IMR-90 (cell line): ENCODE measurements at regions not wholly inside any gene's neighbourhood (a gene's known extent, or its start where the extent isn't known, plus 50 kb on each side); places are given as distances from the start of the nearest gene placed in this dataset.

Source experiments
- ATAC-seq: fragments of 200-7000 bp; cut with Tn5 transposase; 2 replicates; pipeline ENCODE4 v1.9.1; 2020; ENCODE audit warnings: low read depth, mild to moderate bottlenecking, moderate library complexity
- BruUV-seq: library from RNA; stranded (reverse); fragments of 400-500 nt; replicated peaks from 2 replicates; lab custom pipeline; 2021; lab: Mats Ljungman, UMichigan
- CTCF ChIA-PET: fragments of 300-600 bp; formaldehyde crosslinking; extraction: SDS; loops from one replicate; lab custom pipeline; 2021; ENCODE audit warnings: antibody characterized with exemption; lab: Yijun Ruan, JAX
- POLR2A ChIA-PET: fragments of 300-600 bp; sonication (Branson Sonifier 250); formaldehyde crosslinking; loops from one replicate; lab custom pipeline; 2022; ENCODE audit warnings: antibody characterized with exemption; ENCODE audit not compliant: unreplicated experiment; lab: Charles Lee
- DNase-seq: peaks from one replicate; pipeline ENCODE4 v3.0.0; 2013
- H2AFZ ChIP-seq: replicated peaks from 2 replicates; pipeline ENCODE3; 2013; ENCODE audit warnings: low read length, mild to moderate bottlenecking; ENCODE audit not compliant: poor library complexity
- H2AK5ac ChIP-seq: 2 replicates; pipeline ENCODE4 v1.6.1; 2013; ENCODE audit warnings: low read depth, low read length, inconsistent platforms
- H2AK9ac ChIP-seq: replicated peaks from 2 replicates; pipeline ENCODE3; 2013; ENCODE audit warnings: mild to moderate bottlenecking, low read depth, low read length, moderate library complexity; ENCODE audit not compliant: poor library complexity
- H2BK120ac ChIP-seq: 2 replicates; pipeline ENCODE4 v1.6.1; 2013; ENCODE audit warnings: low read depth, low read length, inconsistent platforms
- H2BK15ac ChIP-seq: 3 replicates; pipeline ENCODE4 v1.6.1; 2013; ENCODE audit warnings: low read depth, low read length, inconsistent platforms
- H2BK20ac ChIP-seq: 2 replicates; pipeline ENCODE4 v1.6.1; 2013; ENCODE audit warnings: low read depth, mild to moderate bottlenecking, inconsistent platforms, low read length, moderate library complexity
- H2BK5ac ChIP-seq: 2 replicates; pipeline ENCODE4 v1.6.1; 2013; ENCODE audit warnings: mild to moderate bottlenecking, low read depth, low read length, inconsistent platforms; ENCODE audit not compliant: poor library complexity, severe bottlenecking
- H3K14ac ChIP-seq: replicated peaks from 2 replicates; pipeline ENCODE4 v1.6.1; 2013; ENCODE audit warnings: low read depth, low read length, inconsistent platforms
- H3K18ac ChIP-seq: 2 replicates; pipeline ENCODE4 v1.6.1; 2013; ENCODE audit warnings: low read depth, low read length, control low read depth
- H3K23ac ChIP-seq: 2 replicates; pipeline ENCODE4 v1.6.1; 2013; ENCODE audit warnings: low read depth, low read length, inconsistent platforms
- H3K27ac ChIP-seq: 2 replicates; pipeline ENCODE4 v1.5.1; 2013; ENCODE audit warnings: mild to moderate bottlenecking, control low read depth, low read length; ENCODE audit not compliant: insufficient read depth
- H3K27me3 ChIP-seq: 2 replicates; pipeline ENCODE4 v1.6.1; 2013; ENCODE audit warnings: low read length; ENCODE audit not compliant: control insufficient read depth, insufficient read depth
- H3K36me3 ChIP-seq: 2 replicates; pipeline ENCODE4 v1.6.1; 2013; ENCODE audit warnings: low read length, mixed read lengths; ENCODE audit not compliant: control insufficient read depth, insufficient read depth
- H3K4ac ChIP-seq: 2 replicates; pipeline ENCODE4 v1.6.1; 2013; ENCODE audit warnings: low read depth, low read length, inconsistent platforms
- H3K4me1 ChIP-seq: 2 replicates; pipeline ENCODE4 v1.6.1; 2013; ENCODE audit warnings: low read length, mixed read lengths; ENCODE audit not compliant: control insufficient read depth, insufficient read depth
- H3K4me2 ChIP-seq: 2 replicates; pipeline ENCODE4 v1.6.1; 2013; ENCODE audit warnings: low read depth, mild to moderate bottlenecking, control low read depth, low read length, moderate library complexity
- H3K4me3 ChIP-seq: 2 replicates; pipeline ENCODE4 v1.5.1; 2013; ENCODE audit warnings: low read depth, mild to moderate bottlenecking, control low read depth, low read length, moderate library complexity; ENCODE audit not compliant: insufficient read depth
- H3K56ac ChIP-seq: 2 replicates; pipeline ENCODE4 v1.6.1; 2013; ENCODE audit warnings: low read length, inconsistent platforms; ENCODE audit not compliant: insufficient read depth; ENCODE audit errors: extremely low read depth
- H3K79me1 ChIP-seq, 2 experiments: 2 replicates each; pipeline ENCODE4 v1.6.1; 2013; ENCODE audit warnings: low read length in 2 of 2, inconsistent platforms in 1 of 2, low read depth in 1 of 2
- H3K9ac ChIP-seq: 2 replicates; pipeline ENCODE4 v1.6.1; 2013; ENCODE audit warnings: low read depth, low read length, control low read depth
- H3K9me1 ChIP-seq: 2 replicates; pipeline ENCODE4 v1.6.1; 2013; ENCODE audit warnings: low read length, inconsistent platforms; ENCODE audit not compliant: insufficient read depth
- H3K9me3 ChIP-seq: 2 replicates; pipeline ENCODE4 v1.6.1; 2013; ENCODE audit warnings: low read length; ENCODE audit not compliant: control insufficient read depth, insufficient read depth
- H4K20me1 ChIP-seq: 2 replicates; pipeline ENCODE4 v1.6.1; 2013; ENCODE audit warnings: low read length, inconsistent platforms; ENCODE audit not compliant: insufficient read depth
- H4K5ac ChIP-seq: 2 replicates; pipeline ENCODE4 v1.6.1; 2013; ENCODE audit warnings: mild to moderate bottlenecking, low read depth, low read length, control low read depth
- H4K8ac ChIP-seq, 2 experiments: 2 replicates each; pipeline ENCODE4 v1.6.1; 2013; ENCODE audit warnings: low read depth in 2 of 2, low read length in 2 of 2, control low read depth in 1 of 2, inconsistent platforms in 1 of 2
- H4K91ac ChIP-seq: 2 replicates; pipeline ENCODE4 v1.6.1; 2013; ENCODE audit warnings: low read depth, low read length, inconsistent platforms; ENCODE audit not compliant: insufficient read depth
- BHLHE40 ChIP-seq: fragments of 150-350 bp; IDR thresholded peaks from 2 replicates; pipeline ENCODE4 v1.6.1; 2016; ENCODE audit warnings: mild to moderate bottlenecking, low read depth, low read length
- CEBPB ChIP-seq: IDR thresholded peaks from 2 replicates; pipeline ENCODE4 v1.6.1; 2012; ENCODE audit warnings: low read depth, low read length, improper control_type of control experiment
- CHD1 ChIP-seq: IDR thresholded peaks from 2 replicates; pipeline ENCODE4 v1.6.1; 2012; ENCODE audit warnings: low read depth, low read length, improper control_type of control experiment
- CTCF ChIP-seq: conservative IDR thresholded peaks from 2 replicates; pipeline ENCODE4 v1.5.1; 2012; ENCODE audit warnings: mild to moderate bottlenecking, low read depth, low read length, improper control_type of control experiment
- FOS ChIP-seq: fragments of 150-350 bp; IDR thresholded peaks from 2 replicates; pipeline ENCODE4 v1.6.1; 2016; ENCODE audit warnings: low read depth, low read length
- MAFK ChIP-seq: IDR thresholded peaks from 2 replicates; pipeline ENCODE4 v1.6.1; 2012; ENCODE audit warnings: low read depth, low read length, improper control_type of control experiment
- MAZ ChIP-seq: IDR thresholded peaks from 2 replicates; pipeline ENCODE4 v1.6.1; 2012; ENCODE audit warnings: low read depth, mild to moderate bottlenecking, low read length, improper control_type of control experiment, moderate library complexity, borderline replicate concordance
- MXI1 ChIP-seq: IDR thresholded peaks from 2 replicates; pipeline ENCODE4 v1.6.1; 2012; ENCODE audit warnings: low read depth, mild to moderate bottlenecking, low read length, moderate library complexity, borderline replicate concordance
- NFE2L2 ChIP-seq: fragments of 150-350 bp; IDR thresholded peaks from 2 replicates; pipeline ENCODE4 v1.6.1; 2016; ENCODE audit warnings: low read depth, mild to moderate bottlenecking, low read length
- POLR2A ChIP-seq: IDR thresholded peaks from 2 replicates; pipeline ENCODE4 v1.6.1; 2012; ENCODE audit warnings: mild to moderate bottlenecking, low read depth, low read length
- RAD21 ChIP-seq: IDR thresholded peaks from 2 replicates; pipeline ENCODE4 v1.6.1; 2012; ENCODE audit warnings: low read length, improper control_type of control experiment
- RCOR1 ChIP-seq: IDR thresholded peaks from 2 replicates; pipeline ENCODE4 v1.6.1; 2012; ENCODE audit warnings: mild to moderate bottlenecking, low read length, improper control_type of control experiment; ENCODE audit not compliant: insufficient replicate concordance
- RFX5 ChIP-seq: IDR thresholded peaks from 2 replicates; pipeline ENCODE4 v1.8.0; 2012; ENCODE audit warnings: low read depth, mild to moderate bottlenecking, low read length, moderate library complexity
- SMC3 ChIP-seq: fragments of 150-350 bp; IDR thresholded peaks from 2 replicates; pipeline ENCODE4 v1.6.1; 2016; ENCODE audit warnings: low read depth, mild to moderate bottlenecking, antibody characterized with exemption, low read length, moderate library complexity
- WGBS, 2 experiments: methylation state at CpG; one replicate each; pipeline versions ENCODE4 v1.1.5 to v1.1.7; 2013; ENCODE audit warnings: missing lambda C conversion rate in 2 of 2; ENCODE audit not compliant: insufficient read length in 1 of 2; ENCODE audit errors: extremely low coverage in 2 of 2; 5-methylcytosine and 5-hydroxymethylcytosine counted together
- dilution Hi-C: fragments of 300-500 bp; cut with HindIII; formaldehyde crosslinking; loops from one replicate; pipeline ENCODE4 v1.14.3; 2018; ENCODE audit warnings: low sequenced_read_pairs; ENCODE audit not compliant: unreplicated experiment
- in situ Hi-C: fragments of 300-500 bp; cut with MboI; formaldehyde crosslinking; loops from 3 replicates; pipeline ENCODE4 v1.14.3; 2019; ENCODE audit warnings: low sequenced_read_pairs, inconsistent platforms, mixed read lengths
- intact Hi-C: fragments of 100-400 bp; cut with micrococcal nuclease; formaldehyde crosslinking; loops from 2 replicates; pipeline ENCODE4 v1.10.0; 2022

- BruUV-seq: no TSS peak
- H2AK5ac ChIP-seq: 0 out of 2 replicates have a peak overlapping the region, but pooled peaks have one; percentile 39
- dilution Hi-C loops (no loop called here), intact Hi-C loops (loop anchor here (1.0 kb wide), 1 partner anchor 39 kb away; no protein-coding TSS in a partner anchor), in situ Hi-C loops (loop anchor here (10.0 kb wide), 1 partner anchor 90 kb away; no protein-coding TSS in a partner anchor)
- peak overlapping the region; percentile 23; the same call in 1 of the 2 replicates for H3K4me2 ChIP-seq
- H2BK15ac ChIP-seq: 0 out of 3 replicates have a peak overlapping the region, but pooled peaks have one; percentile 38
- peak overlapping the region; percentile 67; the same call in 1 of the 2 replicates for H2BK20ac ChIP-seq
- H3K18ac ChIP-seq: peak overlapping the region; percentile 26; the same call in 1 of the 2 replicates
- no peak overlapping the region for H3K14ac ChIP-seq
- H3K27me3 ChIP-seq: no peaks in the 10 kb centered on the region
- H3K9me3 ChIP-seq: peaks cover 4% of the 10 kb centered on the region
- H2BK120ac ChIP-seq: peak overlapping the region; percentile 49
- H3K56ac ChIP-seq: no peak overlapping the region
- H3K9me1 ChIP-seq: no peaks in the 10 kb centered on the region; the same call in none of the 2 replicates
- H2AFZ ChIP-seq: no peak overlapping the region
- H3K4me3 ChIP-seq: no peak overlapping the region
- ATAC-seq (peak; percentile 75), DNase-seq (peak; percentile 88)
- H2BK5ac ChIP-seq: peak overlapping the region; percentile 95
- H3K27ac ChIP-seq: peak overlapping the region; percentile 33; the same call in 1 of the 2 replicates
- H3K79me1 ChIP-seq: no peaks in the 10 kb centered on the region
- no peaks in the 10 kb centered on the region for H4K20me1 ChIP-seq
- peak overlapping the region in 1 of 2 experiments; percentile 33; a peak in 1 of 4 replicates for H4K8ac ChIP-seq
- ChIA-PET CTCF (interaction anchor here (1.1 to 2.8 kb wide), 2 partner anchors 96 to 301 kb away, joined by 3 to 25 read pairs; no protein-coding TSS in a partner anchor), POLR2A (interaction anchor here (0.8 kb wide), 1 partner anchor 66 kb away, joined by 3 read pairs; no protein-coding TSS in a partner anchor)
- no CpG with 5 or more reads among the region's 3 CpGs for WGBS, 2 experiments
- H3K9ac ChIP-seq: no peak overlapping the region
- no peak overlapping the region; the same call in 1 of the 2 replicates for H3K23ac ChIP-seq
- no peak overlapping the region for H4K5ac ChIP-seq
- H2AK9ac ChIP-seq: no peak overlapping the region
- H4K91ac ChIP-seq: no peak overlapping the region; the same call in 1 of the 2 replicates
- H3K4ac ChIP-seq: no peak overlapping the region; the same call in 1 of the 2 replicates
- H3K4me1 ChIP-seq: peaks cover 11% of the 10 kb centered on the region
- no peaks in the 10 kb centered on the region for H3K36me3 ChIP-seq
- TF ChIP-seq NFE2L2 (no peak), RAD21 (no peak), RCOR1 (no peak), MXI1 (no peak), FOS (peak; percentile 44; the same call in 1 of the 2 replicates), BHLHE40 (no peak), SMC3 (no peak), MAZ (no peak), POLR2A (no peak), MAFK (no peak), CTCF (no peak), RFX5 (no peak), CHD1 (no peak), CEBPB (peak; percentile 83)
Measured at GRCh38 chr3:170714562-170715535, 129.0 kb upstream of the SLC7A14 start.
